ENCODE measurements at regions not wholly inside any gene's neighbourhood (a gene's known extent, or its start where the extent isn't known, plus 50 kb on each side); places are given as distances from the start of the nearest gene placed in this dataset.

GRCh38 chr2:45272549-45273265 lies 263.5 kb upstream of the SIX2 start:
- peaks cover 36% of the 10 kb centered on the region for H3K27me3 ChIP-seq (ENCODE audit: control insufficient read depth, extremely low read depth, insufficient read depth, low read length)
- FAIRE-seq: no peak
- peaks cover 4% of the 10 kb centered on the region for H3K4me1 ChIP-seq (ENCODE audit: control insufficient read depth, extremely low read depth, insufficient read depth, low read length)
- no peak for DNase-seq (ENCODE audit: low read depth, low spot score)
- H3K36me3 ChIP-seq (ENCODE audit: control insufficient read depth in 2 of 2, extremely low read depth in 1 of 2, insufficient read depth in 2 of 2, low read length in 2 of 2): no peaks in the 10 kb centered on the region
- H3K27ac ChIP-seq (ENCODE audit: control insufficient read depth, insufficient read depth, low read length): no peak overlapping the region
- H2AFZ ChIP-seq (ENCODE audit: control insufficient read depth, low read length): no peak overlapping the region
- H3K4me3 ChIP-seq (ENCODE audit: control insufficient read depth in 2 of 3, extremely low read depth in 1 of 3, insufficient read depth in 2 of 3, low read depth in 1 of 3, low read length in 3 of 3): no peak overlapping the region
- no peaks in the 10 kb centered on the region for H3K9me3 ChIP-seq (ENCODE audit: control insufficient read depth, low read depth, low read length)
- dilution Hi-C loops (cut with MboI; ENCODE audit: extremely low pct_ligation_motif_present, low sequenced_read_pairs): no loop called here
- H3K9ac ChIP-seq (ENCODE audit: control insufficient read depth, extremely low read depth, insufficient read depth, low read length): no peak overlapping the region
- no peak overlapping the region for H3K4me2 ChIP-seq (ENCODE audit: control insufficient read depth, extremely low read depth, insufficient read depth, low read depth, low read length)
- TF ChIP-seq CTCF (optimal IDR thresholded peaks at IDR 0.05 in 1 of 3, IDR thresholded peaks at IDR 0.05 in 1 of 3, conservative IDR thresholded peaks at IDR 0.05 in 1 of 3; ENCODE audit: extremely low read depth in 1 of 3, insufficient read depth in 2 of 3, low read length in 3 of 3): no peak
- TF ChIP-seq EZH2 (IDR thresholded peaks at IDR 0.05; ENCODE audit: low read length): no peak
- no peaks in the 10 kb centered on the region for H4K20me1 ChIP-seq (ENCODE audit: control insufficient read depth, extremely low read depth, insufficient read depth, low read length)
- H3K9me1 ChIP-seq (ENCODE audit: control insufficient read depth, extremely low read depth, insufficient read depth, low read length): no peaks in the 10 kb centered on the region
- H3K79me2 ChIP-seq (ENCODE audit: control insufficient read depth, insufficient read depth, low read length): no peaks in the 10 kb centered on the region

GRCh38 chr2:45269149-45269793 lies 260.0 kb upstream of the SIX2 start:
- FAIRE-seq (no peak), DNase-seq (ENCODE audit: low read depth, low spot score) (no peak)
- dilution Hi-C loops (cut with MboI; ENCODE audit: extremely low pct_ligation_motif_present, low sequenced_read_pairs): no loop called here
- H3K9me1 ChIP-seq (ENCODE audit: control insufficient read depth, extremely low read depth, insufficient read depth, low read length): no peaks in the 10 kb centered on the region
- no peaks in the 10 kb centered on the region for H4K20me1 ChIP-seq (ENCODE audit: control insufficient read depth, extremely low read depth, insufficient read depth, low read length)
- H3K9ac ChIP-seq (ENCODE audit: control insufficient read depth, extremely low read depth, insufficient read depth, low read length): no peak overlapping the region
- H3K36me3 ChIP-seq (ENCODE audit: control insufficient read depth in 2 of 2, extremely low read depth in 1 of 2, insufficient read depth in 2 of 2, low read length in 2 of 2): no peaks in the 10 kb centered on the region
- H3K9me3 ChIP-seq (ENCODE audit: control insufficient read depth, low read depth, low read length): no peaks in the 10 kb centered on the region
- H3K79me2 ChIP-seq (ENCODE audit: control insufficient read depth, insufficient read depth, low read length): no peaks in the 10 kb centered on the region
- H3K27me3 ChIP-seq (ENCODE audit: control insufficient read depth, extremely low read depth, insufficient read depth, low read length): peaks cover 34% of the 10 kb centered on the region
- no peak overlapping the region for H3K4me3 ChIP-seq (ENCODE audit: control insufficient read depth in 2 of 3, extremely low read depth in 1 of 3, insufficient read depth in 2 of 3, low read depth in 1 of 3, low read length in 3 of 3)
- no peak overlapping the region for H2AFZ ChIP-seq (ENCODE audit: control insufficient read depth, low read length)
- TF ChIP-seq EZH2 (IDR thresholded peaks at IDR 0.05; ENCODE audit: low read length) (no peak), CTCF (optimal IDR thresholded peaks at IDR 0.05 in 1 of 3, IDR thresholded peaks at IDR 0.05 in 1 of 3, conservative IDR thresholded peaks at IDR 0.05 in 1 of 3; ENCODE audit: extremely low read depth in 1 of 3, insufficient read depth in 2 of 3, low read length in 3 of 3) (no peak)
- H3K4me2 ChIP-seq (ENCODE audit: control insufficient read depth, extremely low read depth, insufficient read depth, low read depth, low read length): no peak overlapping the region
- H3K4me1 ChIP-seq (ENCODE audit: control insufficient read depth, extremely low read depth, insufficient read depth, low read length): no peaks in the 10 kb centered on the region
- H3K27ac ChIP-seq (ENCODE audit: control insufficient read depth, insufficient read depth, low read length): no peak overlapping the region

All from keratinocyte (primary cell).